ENCODE measurements at regions not wholly inside any gene's neighbourhood (a gene's known extent, or its start where the extent isn't known, plus 50 kb on each side); places are given as distances from the start of the nearest gene placed in this dataset.

- no peak for DNase-seq (ENCODE audit: low read depth in 2 of 3, low spot score in 2 of 3)
Observed at GRCh38 chr16:66222756-66223155, 143.7 kb upstream of the CDH5 start.

- DNase-seq (ENCODE audit: low read depth in 2 of 3, low spot score in 2 of 3) = peak in 2 of 3 donors; percentile 33 to 42
Observed at GRCh38 chr16:66220702-66221101, 145.8 kb upstream of the CDH5 start.

DNA sequence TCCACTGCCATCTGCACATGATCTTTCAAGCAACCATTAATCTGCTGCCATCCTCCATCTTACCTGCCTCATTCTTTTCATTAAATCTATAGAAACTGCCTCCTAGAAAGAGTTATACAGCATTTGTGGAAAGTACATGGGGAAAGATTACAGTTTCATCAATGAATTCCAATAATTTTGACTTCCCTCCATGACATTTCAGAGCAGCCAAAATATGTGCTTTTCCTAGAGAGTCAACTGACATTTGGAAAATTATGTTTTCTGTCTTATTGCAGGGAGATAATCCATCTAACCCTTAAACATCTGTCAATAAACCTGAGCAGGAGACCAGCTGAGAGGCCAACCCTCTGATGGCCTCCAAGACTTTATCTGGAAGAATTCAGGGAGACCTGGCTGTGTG lies 147.0 kb upstream of the CDH5 start:
- DNase-seq (ENCODE audit: low read depth in 2 of 3, low spot score in 2 of 3) = no peak

- no peak for DNase-seq (ENCODE audit: low read depth in 2 of 3, low spot score in 2 of 3)
Observed at GRCh38 chr16:66212428-66212827, 154.1 kb upstream of the CDH5 start.

DNA sequence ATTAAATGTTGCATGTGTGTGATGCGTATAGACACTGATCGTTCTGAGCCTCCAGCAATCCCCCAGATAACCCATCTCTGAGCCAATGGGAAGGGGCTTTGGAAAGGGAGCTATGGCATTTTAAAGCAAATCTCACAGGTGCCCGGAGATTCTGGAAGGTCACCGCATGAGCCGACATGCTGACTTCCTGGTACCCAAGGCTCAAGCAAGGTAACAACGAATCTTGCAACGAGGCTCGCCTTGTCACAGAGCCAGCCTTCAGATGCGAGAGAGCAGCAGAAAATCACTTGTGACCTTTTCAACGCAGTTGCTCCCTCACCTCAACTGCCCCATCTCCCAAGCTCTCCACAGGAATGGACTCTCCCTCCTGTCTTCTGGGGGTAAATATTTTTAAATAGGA lies 154.8 kb upstream of the CDH5 start:
- DNase-seq (ENCODE audit: low read depth in 2 of 3, low spot score in 2 of 3) = no peak

- DNase-seq (ENCODE audit: low read depth in 2 of 3, low spot score in 2 of 3) = no peak
Observed at GRCh38 chr16:66207883-66208265, 158.6 kb upstream of the CDH5 start.

- DNase-seq (ENCODE audit: low read depth in 2 of 3, low spot score in 2 of 3) = peak in 1 of 3 donors; percentile 24
Observed at GRCh38 chr16:66207139-66207882, 159.2 kb upstream of the CDH5 start.

GRCh38 chr16:66206363-66206762 lies 160.1 kb upstream of the CDH5 start:
- no peak for DNase-seq (ENCODE audit: low read depth in 2 of 3, low spot score in 2 of 3)

DNA sequence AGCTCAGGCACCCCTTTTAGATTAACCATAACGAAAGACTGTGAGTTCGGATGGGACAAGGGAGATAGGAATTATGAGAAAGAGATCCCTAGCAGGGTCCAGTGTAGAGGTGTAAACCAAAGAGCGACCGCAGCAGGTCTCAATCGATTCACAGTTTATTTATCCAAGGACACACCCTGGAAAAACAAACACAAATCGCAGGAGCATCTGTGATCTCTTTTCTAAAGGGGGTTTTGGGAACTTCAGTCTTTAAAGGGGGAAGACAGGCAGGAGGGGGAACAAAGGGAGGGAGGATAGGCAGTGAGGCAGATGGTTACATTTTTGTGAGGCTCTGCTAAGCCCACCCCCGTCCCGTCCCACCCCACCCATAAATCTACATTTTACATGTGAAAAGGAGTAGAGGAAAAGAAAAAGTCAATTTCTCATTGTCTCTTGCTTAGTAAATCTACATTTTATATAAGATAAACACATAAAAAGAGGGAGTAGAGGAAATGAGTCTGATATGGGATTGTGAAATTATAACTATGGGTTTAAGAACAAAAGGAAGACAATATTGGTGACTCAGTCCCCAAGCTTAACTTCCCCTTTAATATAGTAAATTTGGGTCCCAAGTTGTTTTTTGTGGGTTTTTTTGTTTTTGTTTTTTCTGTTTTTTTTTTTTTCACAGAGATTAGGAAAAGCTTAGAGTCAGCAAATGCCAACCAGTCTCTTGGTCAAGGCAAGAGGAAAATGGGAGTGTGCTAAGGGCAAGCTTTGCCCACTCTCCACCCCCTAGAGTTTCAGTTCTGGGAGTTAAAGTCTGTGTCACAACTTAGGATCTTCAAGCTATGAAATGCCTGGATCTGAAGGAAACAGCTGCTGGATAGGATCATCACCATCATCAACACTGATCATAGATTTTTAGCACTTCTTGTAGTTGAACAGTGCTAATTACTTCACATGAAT lies 160.9 kb upstream of the CDH5 start:
- peak in 1 of 3 donors; percentile 32 for DNase-seq (ENCODE audit: low read depth in 2 of 3, low spot score in 2 of 3)

GRCh38 chr16:66204756-66205155 lies 161.7 kb upstream of the CDH5 start:
- DNase-seq (ENCODE audit: low read depth in 2 of 3, low spot score in 2 of 3) = no peak

DNA sequence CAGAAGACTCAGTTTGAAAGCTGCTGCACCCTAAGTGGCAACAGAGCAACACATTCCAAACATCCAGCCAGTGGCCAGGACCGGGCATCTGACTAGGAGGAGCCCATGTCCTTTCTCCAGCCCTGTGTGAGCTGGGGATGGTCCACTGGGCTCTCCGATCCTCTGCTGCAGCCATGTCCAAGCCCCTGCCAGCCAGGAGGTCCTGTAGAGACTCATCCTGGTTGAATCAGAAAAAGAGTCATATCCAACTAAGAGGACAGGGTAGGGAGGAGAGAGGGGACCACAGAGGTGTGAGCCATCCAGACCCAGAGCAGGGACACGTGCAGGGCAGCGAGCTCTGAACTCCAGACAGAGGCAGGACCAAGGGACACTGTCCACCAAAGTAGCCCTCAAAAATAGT lies 163.0 kb upstream of the CDH5 start:
- DNase-seq (ENCODE audit: low read depth in 2 of 3, low spot score in 2 of 3) = no peak

GRCh38 chr16:66199189-66199588 lies 167.3 kb upstream of the CDH5 start:
- no peak for DNase-seq (ENCODE audit: low read depth in 2 of 3, low spot score in 2 of 3)

DNA sequence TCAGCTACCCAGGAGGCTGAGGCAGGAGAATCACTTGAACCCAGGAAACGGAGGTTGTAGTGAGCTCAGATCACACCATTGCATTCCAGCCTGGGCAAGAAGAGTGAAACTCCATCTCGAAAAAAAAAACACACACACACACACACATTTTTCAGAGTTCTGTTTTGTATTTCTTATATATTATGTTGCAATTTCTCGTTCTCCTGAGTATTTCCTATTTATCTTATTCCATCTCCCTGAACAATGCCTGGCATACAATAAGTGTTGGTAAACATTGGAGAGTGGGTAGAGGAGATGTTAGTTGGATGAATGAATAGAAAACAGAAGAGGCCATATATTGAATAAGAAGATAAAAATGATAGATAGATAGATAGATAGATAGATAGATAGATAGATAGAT lies 167.8 kb upstream of the CDH5 start:
- DNase-seq (ENCODE audit: low read depth in 2 of 3, low spot score in 2 of 3) = no peak

- no peak for DNase-seq (ENCODE audit: low read depth in 2 of 3, low spot score in 2 of 3)
Observed at GRCh38 chr16:66197668-66198278, 168.7 kb upstream of the CDH5 start.

DNA sequence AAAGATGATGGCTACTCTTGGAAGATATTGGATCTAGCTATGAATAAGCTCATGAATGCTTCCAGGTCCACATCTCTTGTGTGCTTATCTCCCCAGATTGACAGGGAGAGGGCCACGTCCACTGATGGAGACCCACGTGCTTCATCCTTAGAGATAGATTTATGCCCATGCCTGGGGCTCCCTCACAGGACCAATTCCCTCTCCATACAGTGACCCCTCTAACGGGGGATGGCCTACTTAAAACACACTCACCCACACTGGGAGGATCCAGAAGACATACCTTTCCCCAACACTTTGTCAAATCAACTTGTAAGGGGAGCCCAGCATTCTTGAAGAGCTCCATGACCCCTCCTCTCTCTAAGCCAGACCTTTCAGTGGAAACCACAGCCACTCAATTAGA lies 169.7 kb upstream of the CDH5 start:
- no peak for DNase-seq (ENCODE audit: low read depth in 2 of 3, low spot score in 2 of 3)

- DNase-seq (ENCODE audit: low read depth in 2 of 3, low spot score in 2 of 3) = no peak
Observed at GRCh38 chr16:66194866-66195265, 171.6 kb upstream of the CDH5 start.

DNA sequence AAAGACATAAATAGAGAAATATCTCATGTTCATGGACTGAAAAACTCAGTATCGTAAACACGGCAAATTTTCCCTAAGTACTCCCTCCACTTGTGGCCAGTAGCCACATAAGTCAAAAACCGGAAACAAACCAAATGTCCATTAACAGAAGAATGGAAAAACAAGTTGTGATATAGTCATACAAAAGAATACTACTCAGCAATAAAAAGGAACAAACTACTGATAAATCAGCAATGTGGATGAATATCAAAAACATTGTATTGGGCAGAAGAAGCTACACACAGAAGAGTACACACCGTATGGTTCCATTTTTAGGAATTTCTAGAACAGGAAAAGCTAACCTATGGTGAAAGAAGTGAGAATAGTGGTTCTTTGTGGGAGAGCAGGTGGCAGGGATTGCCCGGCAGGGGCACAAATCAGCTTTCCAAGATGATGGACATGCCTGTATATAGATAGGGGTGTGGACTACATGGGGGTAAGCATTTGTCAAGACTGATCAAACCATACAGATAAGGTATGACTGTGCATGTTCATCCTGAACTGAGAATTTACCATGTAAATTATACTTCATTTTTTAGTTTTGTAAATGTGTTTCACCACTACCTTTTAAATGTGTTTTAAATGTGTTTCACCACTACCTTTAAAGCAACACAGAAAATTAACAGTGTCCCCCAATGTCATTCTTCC lies 172.8 kb upstream of the CDH5 start:
- DNase-seq (ENCODE audit: low read depth in 2 of 3, low spot score in 2 of 3) = no peak

GRCh38 chr16:66190411-66190810 lies 176.1 kb upstream of the CDH5 start:
- DNase-seq (ENCODE audit: low read depth in 2 of 3, low spot score in 2 of 3) = no peak

- no peak for DNase-seq (ENCODE audit: low read depth in 2 of 3, low spot score in 2 of 3)
Observed at GRCh38 chr16:66189951-66190350, 176.5 kb upstream of the CDH5 start.

GRCh38 chr16:66188917-66189725 lies 177.4 kb upstream of the CDH5 start:
- DNase-seq (ENCODE audit: low read depth in 2 of 3, low spot score in 2 of 3) = no peak

Data from hematopoietic multipotent progenitor cell (in vitro differentiated cells).